G401 (cell line): ENCODE measurements at regions not wholly inside any gene's neighbourhood (a gene's known extent, or its start where the extent isn't known, plus 50 kb on each side); places are given as distances from the start of the nearest gene placed in this dataset.
"Not testable (repeated sequence)": the region's sequence is repeated elsewhere in the genome, so short reads cannot be mapped to it uniquely, and the experiment has no call there.

Experiments used
- DNase-seq: peaks from one replicate; pipeline ENCODE4 v3.0.0-alpha.2; 2015; ENCODE audit warnings: low spot score
- in situ Hi-C: cut with HindIII; loops from 2 replicates; pipeline ENCODE4 v1.10.0; 2016; ENCODE audit warnings: low sequenced_read_pairs, mixed read lengths

- peak; percentile 87 for DNase-seq
- in situ Hi-C loops, result no loop called here
These were observed 593.2 kb upstream of the ZNF804A start for GRCh38 chr2:184004948-184005672.

GRCh38 chr2:184006998-184007397 is 591.3 kb upstream of the ZNF804A start:
- in situ Hi-C loops, result no loop called here
- DNase-seq, result no peak

DNA sequence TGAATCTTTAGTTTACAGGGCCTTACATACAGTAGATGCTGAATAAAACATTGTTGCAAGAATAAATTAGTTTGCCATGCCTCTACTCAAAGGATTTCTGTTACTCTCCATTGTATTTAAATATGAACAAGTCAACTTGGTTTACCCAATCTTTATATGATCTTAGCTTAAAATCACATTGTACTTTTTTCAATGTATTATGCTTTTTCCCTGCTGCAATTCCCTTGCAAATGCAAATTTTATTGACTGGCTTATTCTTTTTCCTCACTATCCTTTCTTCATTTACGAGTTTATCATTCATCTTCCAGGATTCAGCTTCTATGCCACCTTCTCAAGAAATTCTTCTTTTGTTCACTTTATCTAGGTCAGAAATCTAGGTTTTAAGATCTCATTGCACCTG is 571.4 kb upstream of the ZNF804A start:
- in situ Hi-C loops, result no loop called here
- DNase-seq, result no peak

- no peak for DNase-seq
- in situ Hi-C loops, result no loop called here
These were observed 568.1 kb upstream of the ZNF804A start for GRCh38 chr2:184030245-184030644.

- in situ Hi-C loops, result no loop called here
These were observed 567.3 kb upstream of the ZNF804A start for GRCh38 chr2:184030989-184031388.

DNA sequence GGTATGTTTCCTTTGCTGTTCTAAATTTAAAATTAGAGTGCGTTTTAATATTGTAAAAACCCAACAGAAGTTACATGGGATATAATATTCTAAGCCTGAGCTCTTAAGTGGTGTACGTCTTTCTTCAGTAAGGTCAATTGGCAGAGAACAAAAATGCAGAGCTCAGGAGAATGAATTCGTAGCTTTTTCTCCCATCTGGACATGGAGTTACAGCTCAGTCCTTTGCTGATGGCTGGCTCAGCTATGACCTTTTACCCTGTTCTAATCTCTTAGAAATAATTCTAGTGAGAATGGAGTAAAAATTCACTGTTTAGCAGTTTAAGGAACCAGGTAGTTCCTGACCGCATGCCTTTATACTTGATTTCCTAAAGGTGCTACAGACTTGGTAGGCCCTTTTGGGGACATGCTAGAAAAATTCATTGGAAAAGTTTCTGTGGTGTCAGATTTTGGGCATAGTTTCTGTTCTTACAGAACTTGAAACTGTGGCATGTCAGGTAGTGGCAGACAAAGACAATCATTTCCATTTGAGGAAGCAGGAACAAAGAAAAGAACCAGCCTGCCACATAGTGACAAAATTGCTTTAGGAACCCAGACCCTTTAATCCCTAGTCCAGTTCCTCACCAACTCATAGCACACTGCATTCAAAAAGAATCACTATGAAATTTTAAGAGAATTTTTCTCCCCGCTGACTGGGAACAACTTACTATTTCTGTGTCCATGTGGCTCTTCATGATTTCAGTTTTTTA is 566.8 kb upstream of the ZNF804A start:
- DNase-seq, result peak; percentile 5
- in situ Hi-C loops, result no loop called here

More at GRCh38 chr2:184030989-184031388, 567.3 kb upstream of the ZNF804A start:
- DNase-seq, result no peak

DNA sequence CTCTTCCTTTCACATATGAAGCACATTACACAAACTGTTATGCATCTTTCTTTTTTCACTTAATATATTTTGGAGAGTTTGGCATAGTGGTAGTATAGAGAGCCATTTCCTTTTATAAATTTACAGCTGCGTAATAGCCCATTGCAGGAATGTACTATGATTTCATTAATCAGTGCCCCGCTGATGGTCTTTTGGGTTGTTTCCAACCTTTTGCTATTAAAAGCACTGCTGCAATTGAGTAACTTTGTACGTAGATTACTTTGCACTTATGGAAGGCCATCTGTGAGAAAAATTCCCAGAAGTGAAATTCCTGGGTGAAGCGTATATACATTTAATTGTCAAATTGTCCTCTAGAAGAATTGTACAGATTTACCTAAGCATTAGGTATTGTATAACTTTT is 565.3 kb upstream of the ZNF804A start:
- DNase-seq, result no peak
- in situ Hi-C loops, result no loop called here

DNA sequence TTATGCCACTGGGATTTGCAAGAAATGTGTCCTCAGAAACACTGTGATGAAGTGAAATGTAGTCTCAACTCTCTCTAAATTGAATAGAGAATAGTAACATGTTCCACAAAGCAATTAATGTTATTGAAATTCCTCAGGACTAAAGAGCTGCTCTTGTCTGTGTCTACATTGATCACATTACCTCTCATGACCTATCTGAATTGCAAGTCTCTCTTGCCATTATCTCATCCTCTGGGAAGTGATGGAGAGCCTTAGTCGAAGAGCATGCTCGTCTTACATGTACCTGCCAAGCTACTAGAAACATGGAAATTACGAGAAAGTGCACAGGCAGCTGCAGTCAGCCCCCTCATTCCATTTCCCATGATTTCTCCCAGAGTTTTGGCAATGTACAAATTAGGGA is 561.1 kb upstream of the ZNF804A start:
- in situ Hi-C loops, result no loop called here
- no peak for DNase-seq

DNA sequence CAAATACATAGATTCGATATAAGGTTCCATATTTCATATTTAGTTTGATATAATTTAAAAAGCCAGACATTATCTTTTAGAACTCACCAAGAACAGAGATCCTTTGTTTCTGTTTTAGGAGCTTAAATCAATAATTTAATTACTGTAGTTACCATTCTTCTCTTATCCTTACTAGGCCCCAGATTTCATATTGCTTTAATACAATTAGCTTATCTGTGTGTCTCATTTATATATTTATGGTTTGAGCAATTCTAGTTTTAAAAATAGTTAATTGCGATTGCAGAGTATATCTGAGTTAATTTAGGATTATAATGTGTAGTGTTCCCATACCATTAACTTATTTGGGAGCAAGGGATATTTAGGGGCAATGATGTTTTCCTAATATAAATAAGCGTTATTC is 558.8 kb upstream of the ZNF804A start:
- in situ Hi-C loops, result no loop called here
- DNase-seq, result no peak

DNA sequence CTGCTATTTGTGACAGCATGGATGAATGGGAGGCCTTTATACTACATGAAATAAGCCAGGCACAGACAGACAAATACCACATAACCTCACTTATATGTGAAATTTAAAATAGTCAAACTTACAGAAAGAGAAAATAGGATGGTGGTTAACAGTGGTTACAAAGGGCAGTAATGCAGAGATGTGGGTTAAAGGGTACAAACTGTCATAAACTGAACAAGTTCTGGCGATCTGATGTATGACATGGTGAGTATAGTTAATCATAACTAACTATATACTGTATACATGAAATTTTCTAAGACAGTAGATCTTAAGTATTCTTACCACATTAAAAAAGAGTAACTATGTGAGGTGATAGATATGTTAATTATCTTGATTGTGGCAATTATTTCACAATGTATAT is 558.1 kb upstream of the ZNF804A start:
- in situ Hi-C loops, result no loop called here
- DNase-seq, result no peak

DNA sequence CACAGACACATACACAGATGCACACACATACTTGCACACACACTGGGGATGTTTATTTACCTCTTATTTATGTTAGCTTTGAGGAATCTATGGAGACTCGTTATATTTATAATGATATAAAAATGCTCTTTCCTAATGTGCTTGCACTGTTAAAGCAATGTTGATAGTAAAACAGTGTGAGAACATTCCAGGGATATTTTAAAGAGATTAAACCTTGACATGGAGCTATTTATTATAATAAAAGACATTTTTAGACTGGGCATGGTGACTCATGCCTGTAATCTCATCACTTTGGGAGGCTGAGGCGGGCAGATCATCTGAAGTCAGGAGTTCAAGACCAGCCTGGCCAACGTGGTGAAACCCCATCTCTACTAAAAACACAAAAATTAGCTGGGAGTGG is 557.3 kb upstream of the ZNF804A start:
- in situ Hi-C loops, result no loop called here
- no peak for DNase-seq

- DNase-seq, result no peak
- in situ Hi-C loops, result no loop called here
These were observed 556.6 kb upstream of the ZNF804A start for GRCh38 chr2:184041777-184042176.

DNA sequence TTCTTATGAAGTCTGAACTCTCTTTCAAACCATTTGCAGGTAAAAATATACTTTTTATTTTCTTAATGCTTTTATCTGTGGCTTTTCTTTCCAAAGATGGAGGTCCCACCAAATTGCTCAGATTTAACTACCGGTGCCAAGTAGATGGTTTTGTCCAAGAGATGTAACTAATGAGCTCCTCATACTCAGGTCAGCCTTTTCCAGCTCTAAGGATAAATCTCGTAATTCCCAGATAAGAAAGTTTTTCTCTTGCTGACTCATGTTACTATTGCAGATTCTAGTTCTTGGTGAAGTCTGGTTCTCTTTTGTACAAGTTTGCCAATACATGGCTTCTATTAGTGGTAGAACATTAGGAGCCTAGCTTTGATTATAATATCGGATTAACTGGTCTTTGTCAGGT is 550.8 kb upstream of the ZNF804A start:
- DNase-seq, result no peak
- in situ Hi-C loops, result no loop called here

GRCh38 chr2:184049566-184049965 is 548.8 kb upstream of the ZNF804A start:
- DNase-seq, result no peak
- in situ Hi-C loops, result no loop called here

DNA sequence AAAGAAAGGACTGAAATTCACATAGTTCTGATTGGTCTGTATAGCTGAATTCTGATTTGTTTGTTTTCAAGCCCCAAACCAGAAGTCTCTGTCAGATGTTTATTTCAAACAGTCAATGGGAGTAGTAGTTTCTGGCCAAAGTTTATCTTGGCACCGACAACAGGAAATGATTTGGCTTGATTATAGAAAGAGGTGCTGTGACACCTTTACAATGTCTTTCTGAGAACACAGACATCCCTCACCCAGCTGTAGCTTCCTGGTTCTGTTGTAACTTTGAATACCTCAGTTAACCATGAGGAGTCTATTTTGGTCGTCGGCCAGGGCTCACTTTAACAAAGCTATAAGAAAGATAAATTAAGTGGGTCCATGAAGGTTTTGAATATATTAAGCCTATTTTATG is 545.0 kb upstream of the ZNF804A start:
- DNase-seq, result no peak
- in situ Hi-C loops, result no loop called here

DNA sequence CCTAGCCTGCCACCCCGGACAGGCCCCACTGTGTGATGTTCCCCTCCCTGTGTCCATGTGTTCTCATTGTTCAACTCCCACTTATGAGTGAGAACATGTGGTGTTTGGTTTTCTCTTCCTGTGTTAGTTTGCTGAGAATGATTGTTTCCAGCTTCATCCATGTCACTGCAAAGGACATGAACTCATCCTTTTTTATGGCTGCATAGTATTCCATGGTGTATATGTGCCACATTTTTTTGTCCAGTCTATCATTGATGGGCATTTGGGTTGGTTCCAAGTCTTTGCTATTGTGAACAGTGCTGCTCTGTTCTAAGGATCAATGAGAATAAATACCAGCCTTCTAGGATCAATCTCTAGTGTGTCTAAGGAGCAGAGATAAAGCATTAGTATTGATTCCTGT is 543.9 kb upstream of the ZNF804A start:
- DNase-seq, in situ Hi-C loops: not testable (repeated sequence)

DNA sequence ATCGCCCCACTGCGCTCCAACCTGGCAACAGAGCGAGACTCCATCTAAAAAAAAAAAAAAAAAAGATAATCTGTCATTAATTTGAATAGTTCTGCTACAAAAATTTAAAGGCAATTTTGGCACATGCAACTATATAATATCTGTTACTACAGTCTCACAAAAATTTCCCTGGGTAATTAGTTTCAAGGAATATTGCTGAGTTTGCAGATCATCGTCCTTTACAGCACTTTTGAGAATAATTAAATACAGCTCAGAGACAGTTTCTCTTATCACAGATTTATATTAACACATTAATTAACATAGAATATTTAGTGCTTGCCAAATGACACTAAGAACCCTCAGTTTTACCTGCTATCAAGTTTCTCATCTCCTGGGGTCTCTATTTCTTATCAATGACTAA is 540.4 kb upstream of the ZNF804A start:
- no peak for DNase-seq
- in situ Hi-C loops, result no loop called here

GRCh38 chr2:184060268-184060667 is 538.1 kb upstream of the ZNF804A start:
- DNase-seq, in situ Hi-C loops: not testable (repeated sequence)

DNA sequence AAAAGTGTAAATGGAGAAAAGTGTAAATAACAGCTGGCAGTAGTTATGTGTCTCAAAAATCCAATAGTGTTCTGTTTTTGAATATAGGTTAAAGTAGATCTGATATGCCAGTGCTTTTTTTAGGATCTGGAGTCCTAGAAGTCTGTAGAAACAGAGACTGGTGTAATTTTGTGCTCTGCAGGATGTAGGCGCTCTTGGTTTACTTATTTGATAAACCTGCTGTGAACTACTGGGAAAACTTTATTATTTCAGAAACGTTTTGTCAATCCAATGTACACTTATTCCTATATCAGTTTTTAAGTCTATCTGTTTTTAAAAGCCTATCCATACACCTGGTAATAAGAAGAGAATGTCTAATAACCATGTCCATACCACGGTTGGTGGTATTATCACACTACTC is 530.8 kb upstream of the ZNF804A start:
- DNase-seq, result no peak
- in situ Hi-C loops, result no loop called here

DNA sequence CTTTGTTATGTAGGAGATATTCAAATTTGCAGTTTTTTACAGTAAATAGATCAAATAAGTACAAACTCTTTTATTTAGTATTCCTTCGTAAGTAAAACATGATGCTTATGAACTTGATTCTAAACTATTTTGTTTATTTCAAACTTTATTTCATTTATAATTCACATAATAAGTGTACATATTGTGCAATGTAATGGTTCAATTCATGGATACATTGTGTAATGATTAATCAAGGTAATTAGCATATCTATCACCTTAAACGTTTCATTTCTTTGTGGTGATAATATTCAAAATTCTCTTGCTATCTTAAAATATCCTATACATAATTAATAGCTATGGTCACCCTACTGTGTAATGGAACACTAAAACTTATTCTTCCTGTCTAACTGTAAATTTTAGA is 525.9 kb upstream of the ZNF804A start:
- in situ Hi-C loops, result no loop called here
- no peak for DNase-seq

DNA sequence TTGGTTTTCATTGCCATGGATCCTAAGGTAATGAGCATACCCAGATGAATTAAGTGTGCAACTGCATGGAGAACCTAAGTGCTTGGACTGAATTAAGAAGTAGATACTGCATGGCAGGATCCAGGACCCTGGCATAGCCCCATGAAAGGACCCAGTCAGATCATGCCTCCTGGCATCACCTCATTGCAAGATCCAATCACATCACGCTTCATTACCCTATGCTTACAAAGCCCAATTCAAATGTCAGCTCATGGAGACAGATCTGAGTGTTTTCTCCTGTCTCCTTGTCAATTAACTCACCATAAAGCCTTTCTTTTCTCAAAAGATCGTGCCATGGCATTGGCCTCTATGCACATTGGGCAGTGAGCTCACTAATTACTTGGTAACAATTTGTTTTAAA is 519.8 kb upstream of the ZNF804A start:
- in situ Hi-C loops, result no loop called here
- no peak for DNase-seq
